Neural cell (in vitro differentiated cells): ENCODE measurements at regions not wholly inside any gene's neighbourhood (a gene's known extent, or its start where the extent isn't known, plus 50 kb on each side); places are given as distances from the start of the nearest gene placed in this dataset.

Source experiments
- H2AFZ ChIP-seq: fragments of 200-600, 300-800 bp; sonication (generic), shearing (Covaris generic); 2 replicates; pipeline ENCODE4 v1.6.0; 2014; ENCODE audit warnings: low read depth, mild to moderate bottlenecking, antibody characterized with exemption, low read length, moderate library complexity
- H3F3A ChIP-seq: fragments of 200-600 bp; shearing (Covaris generic); 2 replicates; pipeline ENCODE4 v1.6.1; 2016; ENCODE audit warnings: mild to moderate bottlenecking, moderate library complexity, mixed read lengths, antibody characterized with exemption, low read length; ENCODE audit not compliant: insufficient read depth, poor library complexity, severe bottlenecking
- H3K27ac ChIP-seq: fragments of 200-600, 300-800 bp; sonication (generic), shearing (Covaris generic); 2 replicates; pipeline ENCODE4 v1.5.1; 2014; ENCODE audit warnings: mild to moderate bottlenecking, low read length, moderate library complexity
- H3K27me3 ChIP-seq: fragments of 300-800, 200-600 bp; sonication (generic), shearing (Covaris generic); 2 replicates; pipeline ENCODE4 v1.6.0; 2014; ENCODE audit warnings: mild to moderate bottlenecking, low read depth, low read length, moderate library complexity; ENCODE audit not compliant: insufficient read depth
- H3K36me3 ChIP-seq: fragments of 300-800, 200-600 bp; sonication (generic), shearing (Covaris generic); 2 replicates; pipeline ENCODE4 v1.5.1; 2014; ENCODE audit warnings: mild to moderate bottlenecking, antibody characterized with exemption, low read length, moderate library complexity; ENCODE audit not compliant: insufficient read depth
- H3K4me2 ChIP-seq: fragments of 300-800, 200-600 bp; sonication (generic), shearing (Covaris generic); 2 replicates; pipeline ENCODE4 v1.6.0; 2014; ENCODE audit warnings: mild to moderate bottlenecking, low read length
- H3K4me3 ChIP-seq: fragments of 300-800, 200-600 bp; sonication (generic), shearing (Covaris generic); 2 replicates; pipeline ENCODE4 v1.5.1; 2014; ENCODE audit warnings: mild to moderate bottlenecking, low read length, moderate library complexity
- H3K79me2 ChIP-seq: fragments of 200-600 bp; shearing (Covaris generic); replicated peaks from 2 replicates; pipeline ENCODE4 v1.6.0; 2014; ENCODE audit warnings: mild to moderate bottlenecking, low read length, moderate library complexity; ENCODE audit not compliant: insufficient read depth
- H3K9ac ChIP-seq: fragments of 300-800, 200-600 bp; sonication (generic), shearing (Covaris generic); 2 replicates; pipeline ENCODE4 v1.6.1; 2016; ENCODE audit warnings: mild to moderate bottlenecking, low read length, mixed read lengths
- H3K9me2 ChIP-seq: fragments of 200-600 bp; shearing (Covaris generic); 2 replicates; pipeline ENCODE4 v1.6.1; 2016; ENCODE audit warnings: mild to moderate bottlenecking, low read length, mixed read lengths; ENCODE audit not compliant: insufficient read depth
- H3K9me3 ChIP-seq: fragments of 200-600, 300-800 bp; sonication (generic), shearing (Covaris generic); 2 replicates; pipeline ENCODE4 v1.6.1; 2016; ENCODE audit warnings: mild to moderate bottlenecking, mixed run types, low read length, moderate library complexity, mixed read lengths
- H4K20me1 ChIP-seq: fragments of 200-600 bp; shearing (Covaris generic); 2 replicates; pipeline ENCODE4 v1.6.1; 2016; ENCODE audit warnings: mild to moderate bottlenecking, mixed run types; ENCODE audit not compliant: insufficient read depth
- CTCF ChIP-seq: fragments of 450-650 bp; IDR thresholded peaks from 2 replicates; pipeline ENCODE4 v1.5.1; 2014; ENCODE audit warnings: antibody characterized with exemption, mild to moderate bottlenecking, moderate library complexity; ENCODE audit not compliant: poor library complexity, severe bottlenecking
- EP300 ChIP-seq: fragments of 450-650 bp; conservative IDR thresholded peaks from 2 replicates; pipeline ENCODE4 v1.6.1; 2014; ENCODE audit warnings: antibody characterized with exemption, mild to moderate bottlenecking, moderate library complexity; ENCODE audit not compliant: poor library complexity, severe bottlenecking
- EZH2 ChIP-seq: fragments of 200-600, 300-800 bp; shearing (Covaris generic), sonication (generic); IDR thresholded peaks from 2 replicates; pipeline ENCODE4 v1.6.1; 2014; ENCODE audit warnings: antibody characterized with exemption, low read length, borderline replicate concordance, mild to moderate bottlenecking; ENCODE audit not compliant: insufficient read depth, poor library complexity, severe bottlenecking
- MXI1 ChIP-seq: fragments of 450-650 bp; conservative IDR thresholded peaks from 2 replicates; pipeline ENCODE4 v1.6.1; 2014; ENCODE audit warnings: antibody characterized with exemption, mild to moderate bottlenecking; ENCODE audit not compliant: poor library complexity, severe bottlenecking
- POLR2AphosphoS5 ChIP-seq: IDR thresholded peaks from 2 replicates; pipeline ENCODE4 v1.6.1; 2012
- RAD21 ChIP-seq: fragments of 450-650 bp; conservative IDR thresholded peaks from 2 replicates; pipeline ENCODE4 v1.6.1; 2014; ENCODE audit warnings: antibody characterized with exemption, mild to moderate bottlenecking, moderate library complexity
- REST ChIP-seq: IDR thresholded peaks from 2 replicates; pipeline ENCODE4 v1.6.1; 2012; ENCODE audit warnings: borderline replicate concordance
- SMC3 ChIP-seq: fragments of 450-650 bp; conservative IDR thresholded peaks from 2 replicates; pipeline ENCODE4 v1.6.1; 2014; ENCODE audit warnings: antibody characterized with exemption, mild to moderate bottlenecking, moderate library complexity; ENCODE audit not compliant: poor library complexity
- TAF1 ChIP-seq: IDR thresholded peaks from 2 replicates; pipeline ENCODE4 v1.6.1; 2012; ENCODE audit warnings: low read depth

GRCh38 chr6:105929626-105930025, 156.5 kb upstream of the PRDM1 start:
- H4K20me1 ChIP-seq, result no peaks in the 10 kb centered on the region
- H2AFZ ChIP-seq, result no peak overlapping the region
- H3K36me3 ChIP-seq, result no peaks in the 10 kb centered on the region
- no peaks in the 10 kb centered on the region for H3F3A ChIP-seq
- TF ChIP-seq CTCF, result no peak
- TF ChIP-seq EZH2, result no peak
- TF ChIP-seq MXI1, result no peak
- TF ChIP-seq POLR2AphosphoS5, result no peak
- TF ChIP-seq SMC3, result no peak
- TF ChIP-seq RAD21, result no peak
- TF ChIP-seq EP300, result no peak
- TF ChIP-seq REST, result no peak
- TF ChIP-seq TAF1, result no peak
- no peak overlapping the region for H3K27ac ChIP-seq
- no peak overlapping the region for H3K4me2 ChIP-seq
- H3K79me2 ChIP-seq, result no peaks in the 10 kb centered on the region
- H3K4me3 ChIP-seq, result no peak overlapping the region
- H3K9me2 ChIP-seq, result no peaks in the 10 kb centered on the region
- H3K9me3 ChIP-seq, result no peaks in the 10 kb centered on the region
- H3K9ac ChIP-seq, result no peak overlapping the region
- H3K27me3 ChIP-seq, result no peaks in the 10 kb centered on the region

- Histone ChIP-seq H4K20me1 (no peaks in the 10 kb centered on the region), H3K4me3 (no peak overlapping the region), H3K79me2 (no peaks in the 10 kb centered on the region), H3K9me2 (no peaks in the 10 kb centered on the region), H2AFZ (no peak overlapping the region), H3K27me3 (no peaks in the 10 kb centered on the region), H3K4me2 (no peak overlapping the region), H3F3A (no peaks in the 10 kb centered on the region), H3K9ac (no peak overlapping the region), H3K36me3 (no peaks in the 10 kb centered on the region), H3K27ac (no peak overlapping the region), H3K9me3 (no peaks in the 10 kb centered on the region)
- TF ChIP-seq SMC3, result no peak
- no peak for TF ChIP-seq EP300
- TF ChIP-seq POLR2AphosphoS5, result no peak
- no peak for TF ChIP-seq REST
Observed at GRCh38 chr6:105926318-105926717, 159.8 kb upstream of the PRDM1 start.
